ENCODE measurements at regions not wholly inside any gene's neighbourhood (a gene's known extent, or its start where the extent isn't known, plus 50 kb on each side); places are given as distances from the start of the nearest gene placed in this dataset.

GRCh38 chr10:33710006-33710405 is 375.5 kb upstream of the NRP1 start:
- no peaks in the 10 kb centered on the region for H4K20me1 ChIP-seq (ENCODE audit: insufficient read depth, low read length)
- H2AFZ ChIP-seq (ENCODE audit: insufficient read depth, low read depth, low read length, poor library complexity, severe bottlenecking): no peak overlapping the region
- TF ChIP-seq, protein P1, sequence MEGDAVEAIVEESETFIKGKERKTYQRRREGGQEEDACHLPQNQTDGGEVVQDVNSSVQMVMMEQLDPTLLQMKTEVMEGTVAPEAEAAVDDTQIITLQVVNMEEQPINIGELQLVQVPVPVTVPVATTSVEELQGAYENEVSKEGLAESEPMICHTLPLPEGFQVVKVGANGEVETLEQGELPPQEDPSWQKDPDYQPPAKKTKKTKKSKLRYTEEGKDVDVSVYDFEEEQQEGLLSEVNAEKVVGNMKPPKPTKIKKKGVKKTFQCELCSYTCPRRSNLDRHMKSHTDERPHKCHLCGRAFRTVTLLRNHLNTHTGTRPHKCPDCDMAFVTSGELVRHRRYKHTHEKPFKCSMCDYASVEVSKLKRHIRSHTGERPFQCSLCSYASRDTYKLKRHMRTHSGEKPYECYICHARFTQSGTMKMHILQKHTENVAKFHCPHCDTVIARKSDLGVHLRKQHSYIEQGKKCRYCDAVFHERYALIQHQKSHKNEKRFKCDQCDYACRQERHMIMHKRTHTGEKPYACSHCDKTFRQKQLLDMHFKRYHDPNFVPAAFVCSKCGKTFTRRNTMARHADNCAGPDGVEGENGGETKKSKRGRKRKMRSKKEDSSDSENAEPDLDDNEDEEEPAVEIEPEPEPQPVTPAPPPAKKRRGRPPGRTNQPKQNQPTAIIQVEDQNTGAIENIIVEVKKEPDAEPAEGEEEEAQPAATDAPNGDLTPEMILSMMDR (IDR thresholded peaks at IDR 0.05): no peak
- no peaks in the 10 kb centered on the region for H3K4me1 Mint-ChIP-seq
- no peak overlapping the region for H3K27ac Mint-ChIP-seq
- no peaks in the 10 kb centered on the region for H3K27me3 ChIP-seq (ENCODE audit: control insufficient read depth in 2 of 2, insufficient read depth in 2 of 2, low read length in 2 of 2)
- H3K36me3 ChIP-seq (replicated peaks in 1 of 2; ENCODE audit: control insufficient read depth in 1 of 2, insufficient read depth in 2 of 2, low read length in 2 of 2): no peaks in the 10 kb centered on the region
- no peaks in the 10 kb centered on the region for H3K4me1 ChIP-seq (ENCODE audit: control insufficient read depth in 1 of 2, insufficient read depth in 2 of 2, low read length in 2 of 2)
- peaks cover 0 to 4% (median 0%) of the 10 kb centered on the region in 7 donors for H3K9me3 Mint-ChIP-seq
- H3K4me3 Mint-ChIP-seq: no peak overlapping the region
- H3K9me3 ChIP-seq (replicated peaks in 1 of 2; ENCODE audit: control insufficient read depth in 1 of 2, insufficient read depth in 1 of 2, low read length in 2 of 2): no peaks in the 10 kb centered on the region
- no peaks in the 10 kb centered on the region for H3K36me3 Mint-ChIP-seq
- 100% methylated on average over 1 of the region's 5 CpGs for WGBS (ENCODE audit: insufficient coverage)
- H3K79me2 ChIP-seq (ENCODE audit: insufficient read depth, low read length): no peaks in the 10 kb centered on the region
- intact Hi-C loops (cut with micrococcal nuclease): no loop called here
- no peak overlapping the region for H3K27ac ChIP-seq (ENCODE audit: low read depth in 1 of 2, low read length in 2 of 2)
- no peak overlapping the region for H3K4me3 ChIP-seq (replicated peaks in 1 of 3; ENCODE audit: low read depth in 2 of 3, low read length in 3 of 3)
- no peak overlapping the region for H3K4me2 ChIP-seq (replicated peaks; ENCODE audit: extremely low read depth, low read length, poor library complexity, severe bottlenecking)
- no peak overlapping the region for H3K9ac ChIP-seq (ENCODE audit: insufficient read depth, low read length, poor library complexity, severe bottlenecking)
- peaks cover 0 to 5% (median 0%) of the 10 kb centered on the region in 3 donors for H3K27me3 Mint-ChIP-seq (ENCODE audit: low read depth in 3 of 3)
- no peak for DNase-seq

GRCh38 chr10:33709008-33709753 is 374.7 kb upstream of the NRP1 start:
- no peak overlapping the region for H3K9ac ChIP-seq (ENCODE audit: insufficient read depth, low read length, poor library complexity, severe bottlenecking)
- H3K36me3 Mint-ChIP-seq: no peaks in the 10 kb centered on the region
- H3K27me3 ChIP-seq (ENCODE audit: control insufficient read depth in 2 of 2, insufficient read depth in 2 of 2, low read length in 2 of 2): no peaks in the 10 kb centered on the region

More at GRCh38 chr10:33709008-33709753, 374.7 kb upstream of the NRP1 start:
- Mint-ChIP-seq H3K4me3 (no peak overlapping the region), H3K27me3 (ENCODE audit: low read depth in 3 of 3) (peaks cover 0 to 6% (median 0%) of the 10 kb centered on the region in 3 donors), H3K4me1 (no peaks in the 10 kb centered on the region), H3K27ac (no peak overlapping the region), H3K9me3 (peaks cover 0 to 4% (median 0%) of the 10 kb centered on the region in 7 donors)
- no peak overlapping the region for H3K27ac ChIP-seq (ENCODE audit: low read depth in 1 of 2, low read length in 2 of 2)
- WGBS (ENCODE audit: insufficient coverage): no CpG with 5 or more reads among the region's 4 CpGs
- H3K4me3 ChIP-seq (replicated peaks in 1 of 3; ENCODE audit: low read depth in 2 of 3, low read length in 3 of 3): no peak overlapping the region
- no peak overlapping the region for H2AFZ ChIP-seq (ENCODE audit: insufficient read depth, low read depth, low read length, poor library complexity, severe bottlenecking)
- no peaks in the 10 kb centered on the region for H3K36me3 ChIP-seq (replicated peaks in 1 of 2; ENCODE audit: control insufficient read depth in 1 of 2, insufficient read depth in 2 of 2, low read length in 2 of 2)
- no peaks in the 10 kb centered on the region for H3K4me1 ChIP-seq (ENCODE audit: control insufficient read depth in 1 of 2, insufficient read depth in 2 of 2, low read length in 2 of 2)
- intact Hi-C loops (cut with micrococcal nuclease): no loop called here
- no peaks in the 10 kb centered on the region for H4K20me1 ChIP-seq (ENCODE audit: insufficient read depth, low read length)
- no peak overlapping the region for H3K4me2 ChIP-seq (replicated peaks; ENCODE audit: extremely low read depth, low read length, poor library complexity, severe bottlenecking)
- no peaks in the 10 kb centered on the region for H3K9me3 ChIP-seq (replicated peaks in 1 of 2; ENCODE audit: control insufficient read depth in 1 of 2, insufficient read depth in 1 of 2, low read length in 2 of 2)
- no peaks in the 10 kb centered on the region for H3K79me2 ChIP-seq (ENCODE audit: insufficient read depth, low read length)
- no peak for DNase-seq
- TF ChIP-seq, protein P1 (IDR thresholded peaks at IDR 0.05): no peak

Data from CD14-positive monocyte (primary cell).